Fibroblast of peridontal ligament (primary cell): ENCODE measurements at regions not wholly inside any gene's neighbourhood (a gene's known extent, or its start where the extent isn't known, plus 50 kb on each side); places are given as distances from the start of the nearest gene placed in this dataset.
"Not testable (repeated sequence)": the region's sequence is repeated elsewhere in the genome, so short reads cannot be mapped to it uniquely, and the experiment has no call there.

Source experiments
- DNase-seq: peaks from one replicate; pipeline ENCODE4 v3.0.0-alpha.2; 2010; ENCODE audit errors: extremely low read depth

DNA sequence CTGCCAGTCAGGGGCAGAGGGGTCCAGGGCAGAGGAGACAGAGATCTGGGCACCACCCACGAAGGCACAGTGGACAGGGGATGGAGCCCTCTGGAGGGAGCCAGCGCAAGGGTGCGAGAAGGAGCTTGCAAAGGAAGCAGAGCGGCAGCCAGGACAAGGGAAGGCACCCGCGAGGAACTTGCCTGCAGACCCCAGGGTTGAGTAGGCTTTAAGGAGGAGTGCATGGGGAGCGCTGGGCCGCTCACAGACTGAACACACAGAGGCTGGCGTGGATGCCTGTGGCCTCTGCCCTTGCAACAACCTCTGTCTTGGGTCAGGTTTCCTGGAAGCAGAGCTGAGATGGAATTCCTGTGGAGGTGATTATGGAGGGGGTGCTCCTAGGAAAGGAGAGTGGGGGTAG lies 374.4 kb downstream of the CNTNAP3B start:
- DNase-seq = not testable (repeated sequence)

DNA sequence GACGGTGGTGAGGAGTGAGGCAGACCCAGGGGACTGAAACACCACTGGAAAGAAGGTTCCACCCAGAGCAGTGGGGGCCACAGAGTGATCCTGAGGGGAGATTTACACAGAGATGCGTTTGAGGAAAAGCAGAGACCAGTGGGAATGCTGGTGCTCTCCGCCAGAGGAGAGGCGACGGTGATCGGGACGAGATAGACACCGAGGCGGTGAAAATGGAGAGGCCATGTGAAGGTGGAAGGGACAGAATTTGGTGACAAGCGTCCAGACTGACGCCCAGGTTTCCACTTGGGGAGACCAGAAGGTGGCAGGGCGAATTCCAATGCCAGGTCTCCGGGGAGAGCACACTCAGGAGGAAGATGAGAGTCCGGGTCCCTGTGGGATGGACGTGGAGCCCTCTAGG lies 374.8 kb downstream of the CNTNAP3B start:
- DNase-seq = not testable (repeated sequence)

DNA sequence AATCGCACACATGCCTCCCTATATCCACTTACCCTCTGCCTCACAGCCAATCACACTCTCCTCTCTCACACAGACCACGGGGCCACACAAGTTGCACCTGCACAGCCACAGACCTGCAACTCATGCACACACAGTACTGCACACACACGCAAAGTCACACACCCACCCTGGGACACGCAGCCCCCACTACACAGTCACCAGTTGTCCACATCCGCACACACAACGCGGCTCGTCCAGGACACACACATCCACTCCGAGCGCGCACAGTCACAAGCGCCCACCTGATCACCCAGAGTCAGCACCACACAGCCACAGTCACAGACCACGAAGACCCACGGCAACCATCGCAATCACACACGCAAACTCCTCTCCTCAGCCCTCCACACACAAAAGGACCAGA lies 387.3 kb downstream of the CNTNAP3B start:
- not testable (repeated sequence) for DNase-seq

DNA sequence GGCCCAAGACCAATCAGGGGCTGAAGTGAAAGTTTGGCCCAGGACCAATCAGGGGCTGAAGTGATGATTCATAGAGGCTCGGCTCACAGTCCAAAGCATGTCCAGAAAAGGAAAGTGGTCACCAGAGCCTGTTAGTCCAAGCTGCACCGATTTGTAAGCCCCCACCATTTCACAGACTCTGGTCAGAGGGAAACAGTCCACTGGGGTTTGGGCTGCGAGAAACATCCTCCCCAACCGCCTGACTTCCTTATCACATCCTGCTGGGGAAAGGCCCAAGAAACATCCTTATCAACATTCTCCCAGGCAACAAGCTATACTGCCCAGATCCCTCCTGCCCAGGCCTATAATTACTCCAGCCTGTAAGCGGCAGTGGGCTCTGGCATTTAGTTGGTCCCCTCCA lies 388.1 kb downstream of the CNTNAP3B start:
- DNase-seq = not testable (repeated sequence)

DNA sequence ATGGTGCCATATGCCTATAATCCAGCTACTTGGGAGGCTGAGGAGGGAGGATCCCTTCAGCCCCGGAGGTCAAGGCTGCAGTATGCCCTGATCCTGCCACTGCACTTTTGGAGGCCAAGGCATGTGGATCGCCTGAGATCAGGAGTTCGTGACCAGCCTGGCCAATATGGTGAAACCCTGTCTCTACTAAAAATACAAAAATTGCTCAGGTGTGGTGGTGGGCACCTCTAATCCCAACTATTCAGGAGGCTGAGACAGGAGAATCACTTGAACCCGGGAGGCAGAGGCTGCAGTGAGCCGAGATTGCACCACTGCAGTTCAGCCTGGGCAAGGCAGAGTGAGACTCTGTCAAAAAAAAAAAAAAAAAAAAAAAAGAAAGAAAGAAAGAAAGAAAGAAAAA lies 390.5 kb downstream of the CNTNAP3B start:
- DNase-seq = not testable (repeated sequence)

DNA sequence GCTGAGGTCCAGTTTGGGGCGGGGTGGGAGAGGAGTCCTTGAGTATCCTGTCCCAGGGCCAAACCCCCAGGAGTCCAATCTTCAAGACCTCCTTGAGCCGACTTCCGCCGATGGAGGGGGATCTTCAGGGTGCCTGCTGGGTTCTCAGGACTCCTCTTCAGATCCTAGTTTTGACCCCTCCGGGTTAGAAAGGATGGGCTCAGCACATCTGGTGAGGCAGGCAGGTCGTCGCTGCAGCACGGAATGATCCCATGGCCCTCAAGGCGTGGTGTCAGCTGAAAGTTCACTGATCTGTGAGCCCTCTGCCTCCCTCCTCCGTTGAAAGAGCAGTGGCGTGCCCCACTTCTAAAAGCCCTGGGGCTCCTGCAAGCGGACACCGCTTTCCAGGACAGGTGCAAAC lies 430.0 kb downstream of the CNTNAP3B start:
- DNase-seq = not testable (repeated sequence)

DNA sequence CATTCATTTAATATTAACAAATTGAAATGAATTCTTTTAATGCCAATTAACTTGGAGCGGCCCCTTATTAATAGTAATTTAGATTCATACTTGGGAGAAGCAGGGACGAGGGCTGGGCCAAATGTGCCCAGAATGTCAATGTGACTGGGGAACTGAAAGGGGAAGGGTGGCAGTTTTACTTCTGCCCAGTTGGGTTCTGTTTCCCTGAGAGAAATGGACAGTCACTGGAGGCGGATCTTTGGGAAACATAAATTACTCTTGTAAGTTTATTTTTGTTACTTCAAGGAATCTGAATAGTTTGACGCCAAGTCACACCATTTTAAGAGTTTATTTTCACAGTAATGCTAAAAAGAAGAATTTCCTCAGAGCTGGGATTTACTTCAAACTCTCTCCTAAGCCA lies 432.1 kb downstream of the CNTNAP3B start:
- DNase-seq = not testable (repeated sequence)

DNA sequence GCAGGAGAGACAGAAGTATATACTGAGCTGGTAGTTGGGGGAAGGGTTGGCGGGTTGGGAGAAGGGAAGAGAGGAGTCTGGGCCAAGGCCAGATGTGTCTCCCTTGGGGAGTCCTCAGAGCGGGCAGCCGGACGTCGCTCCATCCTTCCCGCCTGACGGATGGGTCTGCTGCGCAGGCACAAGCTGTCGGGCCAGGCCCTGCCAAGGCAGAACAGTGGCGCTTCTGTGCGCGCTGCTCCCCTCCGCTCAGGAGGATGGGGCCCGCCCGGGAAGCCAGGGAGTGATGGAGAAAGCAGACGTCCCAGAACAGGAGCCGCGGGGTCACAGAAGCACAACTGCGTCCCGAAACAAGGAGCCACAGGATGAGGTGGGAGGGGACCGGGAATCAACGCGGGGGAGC lies 449.9 kb downstream of the CNTNAP3B start:
- DNase-seq = not testable (repeated sequence)

DNA sequence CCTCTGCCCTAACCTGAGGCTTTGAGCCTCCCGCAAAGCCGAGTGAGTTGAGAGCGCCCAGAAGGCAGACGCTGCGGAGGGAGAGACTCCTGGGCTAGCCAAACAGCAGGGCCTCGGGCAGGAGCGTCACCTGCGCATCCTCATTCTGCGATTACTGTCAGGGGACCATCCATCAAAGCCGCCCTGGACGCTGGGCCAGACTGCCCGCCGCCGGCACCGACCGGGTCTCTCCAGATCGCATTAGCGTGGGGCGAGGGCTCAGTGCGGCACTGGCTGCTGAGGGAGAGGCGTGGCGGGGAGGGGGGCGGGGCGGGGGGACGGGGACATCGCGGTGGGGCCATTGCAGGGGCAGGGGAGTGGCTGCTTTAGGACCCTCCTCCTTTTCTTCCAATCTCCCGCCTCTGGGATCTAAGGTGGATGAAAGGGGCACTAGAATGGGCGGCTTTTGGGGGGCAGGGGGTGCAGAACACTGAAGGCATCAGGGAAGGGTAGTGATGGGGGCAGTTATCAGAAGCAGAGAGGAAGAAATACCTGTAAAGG lies 465.7 kb downstream of the CNTNAP3B start:
- DNase-seq = not testable (repeated sequence)

DNA sequence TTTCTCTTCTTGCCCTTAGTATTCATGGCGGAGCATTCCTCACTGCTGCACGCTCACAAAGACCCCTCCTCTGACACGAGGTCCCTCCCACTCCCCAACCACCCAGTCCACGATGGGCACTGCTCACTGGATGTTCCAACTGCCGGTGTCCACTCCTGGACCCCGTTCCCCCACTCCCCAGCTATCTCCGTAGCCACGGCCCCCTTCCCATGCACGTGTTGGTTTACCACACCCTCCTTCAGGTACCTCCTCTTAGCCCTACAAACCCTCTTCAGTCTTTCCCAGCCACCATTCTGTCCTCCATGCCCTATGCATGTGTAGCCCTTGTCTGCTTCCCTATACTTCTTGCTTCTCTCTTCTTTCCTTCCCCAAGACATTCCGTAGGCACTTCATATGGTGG lies 469.6 kb upstream of the ZNG1F start:
- DNase-seq = not testable (repeated sequence)

DNA sequence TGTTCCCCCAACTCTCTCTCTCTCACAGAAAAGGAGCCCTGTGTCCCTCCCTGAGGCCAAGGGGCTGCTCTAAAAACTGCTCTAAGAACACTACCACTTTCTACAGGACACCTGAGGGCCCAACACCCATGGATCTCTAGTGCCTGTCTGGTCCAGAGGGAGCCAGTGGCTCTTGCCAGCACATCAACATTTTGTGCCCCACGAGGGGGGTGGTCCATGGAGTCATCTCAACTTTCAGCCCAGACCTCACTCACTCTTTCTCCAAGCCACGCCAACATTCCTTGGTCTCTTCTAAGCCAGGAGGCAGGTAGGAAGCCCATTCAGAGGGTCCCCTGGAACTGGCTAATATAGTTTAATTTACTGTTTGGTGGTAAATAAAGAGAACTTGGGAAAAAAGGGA lies 469.0 kb upstream of the ZNG1F start:
- DNase-seq = not testable (repeated sequence)

DNA sequence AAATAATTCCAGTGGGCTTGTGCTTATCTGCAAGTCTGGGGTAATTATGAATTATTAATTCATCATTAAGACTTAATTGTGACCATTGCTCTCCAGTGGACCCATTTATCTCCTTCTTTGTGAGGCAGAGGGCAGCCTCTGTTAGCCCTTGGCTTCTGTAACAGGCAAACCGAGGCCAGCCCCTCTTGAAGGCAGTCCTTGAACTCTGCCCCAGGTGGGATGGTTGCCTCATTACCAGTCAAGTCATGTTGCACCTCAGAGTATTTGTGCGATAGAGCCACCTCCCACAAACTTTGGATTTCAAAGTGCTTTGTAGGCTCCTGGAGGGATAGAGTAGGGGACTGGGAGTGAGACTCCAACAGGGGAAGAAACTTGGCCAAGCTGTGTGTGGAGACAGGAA lies 468.0 kb upstream of the ZNG1F start:
- DNase-seq = not testable (repeated sequence)

DNA sequence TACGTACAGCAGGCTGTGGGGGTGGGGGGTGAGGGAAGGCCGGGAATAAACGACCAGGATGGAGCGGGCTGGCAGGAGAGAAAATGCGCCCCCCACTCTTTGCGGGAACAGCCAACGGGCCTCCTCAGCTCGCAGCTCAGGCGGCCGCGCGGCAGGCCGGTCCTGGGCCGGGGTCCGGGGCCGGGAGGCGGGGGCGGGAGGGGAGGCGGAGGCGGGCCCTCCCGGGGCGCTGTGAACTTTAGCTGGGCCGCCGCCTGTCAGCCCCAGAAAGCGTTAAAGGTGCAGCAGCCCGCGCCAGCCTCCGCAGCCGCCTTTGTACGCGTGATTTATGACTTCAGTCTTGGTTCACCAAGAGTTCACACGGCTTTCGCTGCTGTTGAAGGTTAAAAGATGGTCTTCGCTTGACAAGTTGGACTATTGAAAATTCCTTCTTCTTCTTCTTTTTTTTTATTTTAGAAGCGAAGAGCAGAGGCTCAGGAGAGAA lies 466.0 kb upstream of the ZNG1F start:
- not testable (repeated sequence) for DNase-seq

DNA sequence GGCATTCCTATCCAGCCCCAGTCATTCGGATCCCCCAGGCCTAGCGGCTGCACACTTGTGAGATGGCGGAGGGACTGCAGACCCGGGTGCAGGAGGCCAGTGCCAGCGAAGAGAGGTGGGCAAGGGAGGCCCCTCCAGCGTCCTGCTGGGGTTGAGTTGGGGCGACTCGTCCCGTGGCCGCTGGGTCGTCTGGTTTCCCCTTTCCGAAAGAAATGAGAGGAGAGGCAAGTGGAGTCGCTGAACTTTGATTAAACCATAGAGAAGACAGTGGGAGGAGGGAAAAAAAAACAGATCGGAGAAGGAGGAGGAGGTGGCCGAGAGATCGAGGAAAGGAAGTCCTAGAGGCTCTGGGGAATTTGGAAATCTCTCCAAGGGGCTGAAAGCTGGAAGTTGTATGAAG lies 465.2 kb upstream of the ZNG1F start:
- not testable (repeated sequence) for DNase-seq

DNA sequence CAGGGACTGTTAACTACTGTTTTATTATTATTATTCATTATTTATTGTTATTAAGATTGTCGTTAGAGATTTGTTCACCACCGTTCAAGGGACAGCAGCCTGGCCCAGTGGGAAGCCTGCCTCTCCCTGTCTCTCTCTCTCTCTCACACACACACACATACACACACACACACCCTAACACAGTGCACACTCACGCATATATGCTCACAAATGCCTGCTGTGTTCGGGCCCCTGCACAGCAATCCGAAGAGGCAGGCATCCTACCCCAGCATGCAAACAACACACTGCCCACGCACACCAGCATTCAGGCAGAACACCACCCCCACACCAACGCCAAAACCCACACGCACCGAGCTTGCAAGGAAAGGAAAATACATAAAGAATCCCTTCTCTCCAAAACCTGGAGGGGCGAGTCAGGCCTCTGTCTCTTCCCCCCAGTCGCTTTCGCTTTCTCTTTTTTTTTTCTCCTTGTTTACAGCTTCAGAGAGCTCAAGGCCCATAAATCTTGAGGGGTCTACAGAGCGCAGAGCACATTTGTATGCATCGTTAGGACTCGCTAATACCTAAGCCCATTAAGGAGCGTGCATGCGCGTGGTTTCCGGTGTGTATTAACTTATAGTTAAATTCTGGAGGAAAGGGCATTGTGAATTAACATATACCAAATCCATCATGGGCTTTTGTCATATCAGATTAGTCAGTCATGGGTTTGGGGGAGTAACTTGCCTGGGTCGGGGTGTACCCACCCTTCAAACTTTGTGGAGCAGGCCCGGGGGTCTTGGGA lies 464.6 kb upstream of the ZNG1F start:
- not testable (repeated sequence) for DNase-seq

DNA sequence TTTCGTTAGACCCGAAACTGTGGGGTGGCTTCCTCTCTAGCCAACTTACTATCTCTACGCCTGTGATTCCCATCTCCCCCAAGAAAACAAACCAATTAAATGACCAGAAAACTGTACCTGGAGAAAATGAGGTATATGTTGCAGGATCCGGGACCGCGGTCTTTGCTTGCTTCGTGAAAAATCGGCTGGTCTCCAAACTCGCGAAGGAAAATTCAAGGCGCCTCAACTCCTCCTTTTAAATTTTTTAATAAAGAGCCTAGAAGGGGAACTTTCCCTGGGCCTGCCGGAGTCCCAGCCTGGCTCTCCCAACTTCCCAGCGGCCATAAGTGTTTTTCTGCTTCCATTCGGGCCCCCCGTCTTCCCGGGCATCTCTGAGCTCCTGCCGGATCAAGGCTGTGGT lies 463.7 kb upstream of the ZNG1F start:
- DNase-seq = not testable (repeated sequence)

DNA sequence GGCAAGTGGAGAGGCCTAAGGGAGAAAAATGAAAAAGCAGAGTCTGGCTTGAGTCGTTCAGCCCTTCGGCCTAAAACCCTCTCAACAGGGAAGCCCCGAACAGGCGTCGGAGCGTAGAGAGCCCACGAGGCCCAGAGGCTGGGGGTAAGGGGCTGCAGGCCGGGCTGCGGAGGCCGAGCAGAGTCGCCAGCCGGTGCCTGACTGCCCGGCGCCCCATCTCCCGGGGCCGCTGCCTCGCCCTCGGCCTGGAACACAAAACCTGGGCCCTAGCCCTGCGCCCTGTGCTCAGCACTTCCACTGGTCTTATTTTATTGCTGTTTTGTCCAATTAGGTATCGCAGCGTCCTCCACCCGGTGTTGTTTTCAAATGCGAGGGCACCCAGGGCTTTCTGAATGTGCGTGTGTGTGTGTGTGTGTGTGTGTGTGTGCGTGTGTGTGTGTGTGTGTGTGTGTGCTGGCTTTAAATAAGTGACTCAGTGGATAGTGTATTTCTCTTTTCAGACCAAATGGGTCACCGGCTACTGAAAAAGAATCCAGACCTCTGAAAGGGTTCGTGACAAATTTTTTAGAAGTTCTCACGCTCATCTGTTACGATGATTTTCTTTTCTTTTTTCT lies 463.1 kb upstream of the ZNG1F start:
- DNase-seq = not testable (repeated sequence)

DNA sequence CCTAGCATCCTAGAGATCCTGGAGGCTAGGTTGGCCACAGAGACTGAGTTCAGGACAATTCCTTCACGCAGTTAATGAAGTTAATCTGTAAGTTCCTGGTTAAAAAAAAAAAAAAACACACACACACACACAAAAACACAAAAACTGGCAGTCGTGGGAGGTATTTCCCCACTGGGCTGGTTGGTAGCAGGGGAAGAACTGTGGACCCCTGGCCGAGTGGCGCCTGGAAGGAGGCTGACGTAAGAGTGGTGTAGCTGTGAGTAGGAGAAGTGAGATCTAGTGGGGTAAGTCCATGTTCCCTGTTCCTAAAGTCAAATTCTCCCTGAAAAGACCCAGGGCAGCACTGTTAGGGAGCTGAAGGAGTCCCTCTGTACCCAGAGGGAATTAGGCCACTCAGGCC lies 461.0 kb upstream of the ZNG1F start:
- DNase-seq = not testable (repeated sequence)

DNA sequence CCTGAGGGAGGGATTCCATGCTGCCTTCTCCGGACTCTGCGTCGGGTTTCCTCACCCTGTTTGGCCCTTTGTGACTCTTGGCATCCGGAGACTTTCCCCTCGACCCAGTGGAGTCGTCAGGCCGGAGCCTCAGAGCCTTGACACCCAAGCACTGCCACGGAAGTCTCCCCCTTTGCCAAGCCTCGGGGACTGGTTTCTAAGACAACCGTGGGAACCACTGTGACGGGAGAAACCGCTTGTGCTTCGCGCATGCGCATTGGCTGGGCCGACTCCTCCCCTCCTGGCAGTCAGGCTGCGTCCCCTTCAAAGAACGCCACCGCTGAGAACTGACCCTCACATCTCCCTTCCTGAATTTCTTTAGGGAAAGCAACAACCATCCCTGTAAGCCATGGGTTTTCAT lies 459.4 kb upstream of the ZNG1F start:
- DNase-seq = not testable (repeated sequence)

DNA sequence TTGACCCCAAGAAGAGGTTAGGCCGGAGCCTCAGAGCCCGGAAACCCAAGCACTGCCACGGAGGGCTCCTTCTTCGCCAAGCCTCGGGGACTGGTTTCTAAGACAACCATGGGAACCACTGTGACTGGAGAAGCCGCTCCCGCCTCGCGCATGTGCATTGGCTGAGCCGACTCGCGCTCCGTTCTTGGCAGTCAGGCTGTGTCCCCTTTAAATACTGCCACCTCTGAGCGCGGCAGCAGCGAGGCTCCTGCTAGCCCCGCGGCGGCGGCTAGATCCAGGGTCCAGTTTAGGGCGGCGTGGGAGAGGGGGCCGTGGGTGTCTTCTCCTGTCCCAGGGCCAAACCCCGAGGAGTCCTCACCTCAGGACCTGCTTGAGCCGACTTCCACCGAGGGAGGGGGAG lies 457.1 kb upstream of the ZNG1F start:
- DNase-seq = not testable (repeated sequence)

DNA sequence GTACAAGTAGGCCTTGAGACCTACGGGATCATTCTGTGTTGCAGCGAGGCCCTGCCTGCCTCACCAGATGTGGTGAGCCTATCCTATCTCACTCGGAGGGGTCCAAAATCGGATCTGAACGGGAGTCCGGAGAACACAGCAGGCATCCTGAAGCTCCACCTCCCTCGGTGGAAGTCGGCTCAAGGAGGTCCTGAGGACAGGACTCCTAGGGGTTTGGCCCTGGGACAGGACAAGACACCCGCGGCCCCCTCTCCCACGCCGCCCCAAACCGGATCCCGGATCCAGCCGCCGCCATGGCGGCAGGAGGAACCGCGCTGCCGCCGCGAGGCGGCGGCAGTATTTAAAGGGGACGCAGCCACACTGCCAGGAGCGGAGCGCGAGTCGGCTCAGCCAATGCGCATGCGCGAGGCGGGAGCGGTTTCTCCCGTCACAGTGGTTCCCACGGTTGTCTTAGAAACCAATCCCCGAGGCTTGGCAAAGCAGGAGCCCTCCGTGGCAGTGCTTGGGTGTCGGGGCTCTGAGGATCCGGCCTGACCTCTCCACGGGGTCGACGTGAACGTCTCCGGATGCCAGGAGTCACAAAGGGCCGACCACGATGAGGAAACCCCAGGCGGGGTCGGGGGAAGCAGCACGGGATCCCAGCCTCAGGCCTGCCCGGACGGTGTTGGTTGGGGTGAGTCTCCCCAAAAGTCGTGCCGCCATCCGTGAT lies 454.6 kb upstream of the ZNG1F start:
- peak; percentile 35 for DNase-seq

DNA sequence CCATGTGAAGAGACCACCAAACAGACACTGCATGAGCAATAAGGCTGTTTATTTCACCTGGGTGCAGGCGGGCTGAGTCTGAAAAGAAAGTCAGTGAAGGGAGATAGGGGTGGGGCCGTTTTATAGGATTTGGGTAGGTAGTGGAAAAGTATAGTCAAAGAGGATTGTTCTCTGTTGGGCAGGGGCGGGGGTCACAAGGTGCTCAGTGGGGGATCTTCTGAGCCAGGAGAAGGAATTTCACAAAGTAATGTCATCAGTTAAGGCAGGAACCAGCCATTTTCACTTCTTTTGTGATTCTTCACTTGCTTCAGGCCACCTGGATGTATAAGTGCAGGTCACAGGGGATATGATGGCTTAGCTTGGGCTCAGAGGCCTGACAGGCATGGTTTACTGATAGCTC lies 444.6 kb upstream of the ZNG1F start:
- DNase-seq = not testable (repeated sequence)
